ENCODE measurements at regions not wholly inside any gene's neighbourhood (a gene's known extent, or its start where the extent isn't known, plus 50 kb on each side); places are given as distances from the start of the nearest gene placed in this dataset.

GRCh38 chr5:27497491-27497890 is 459.1 kb upstream of the CDH9 start:
- Histone ChIP-seq H3K27me3 (ENCODE audit: insufficient read depth, low read depth) (no peaks in the 10 kb centered on the region), H3K4me2 (no peak overlapping the region), H4K20me1 (ENCODE audit: insufficient read depth) (no peaks in the 10 kb centered on the region), H3K79me2 (ENCODE audit: insufficient read depth, low read depth) (no peaks in the 10 kb centered on the region), H3K9ac (no peak overlapping the region), H3K36me3 (ENCODE audit: insufficient read depth) (no peaks in the 10 kb centered on the region), H3K4me1 (ENCODE audit: low read depth, poor library complexity, severe bottlenecking) (no peaks in the 10 kb centered on the region), H2AFZ (ENCODE audit: low read depth) (no peak overlapping the region), H3K27ac (no peak overlapping the region), H3K4me3 (IDR thresholded peaks at IDR 0.05; ENCODE audit: insufficient read depth, low read depth, low read length) (no peak overlapping the region)
- no peak for TF ChIP-seq CTCF (conservative IDR thresholded peaks at IDR 0.05; ENCODE audit: low read depth, low read length)

DNA sequence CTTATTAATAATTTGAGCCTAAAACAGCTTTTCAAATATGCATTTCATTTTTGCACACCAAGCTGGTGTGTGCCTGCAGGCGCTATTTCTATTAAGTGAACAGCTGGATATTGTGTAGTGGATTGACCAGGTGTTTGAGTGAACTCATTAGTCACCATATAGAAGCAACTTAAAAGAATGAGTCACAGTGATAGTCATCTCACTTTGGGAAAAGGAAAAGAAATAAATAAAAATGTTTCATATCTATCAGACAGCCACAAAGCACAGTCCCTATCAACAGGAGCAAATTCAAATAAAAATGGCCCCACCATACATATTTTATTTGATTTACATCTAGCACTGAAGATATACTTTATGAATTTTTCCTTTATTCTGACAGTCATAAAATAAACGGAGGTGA is 456.5 kb upstream of the CDH9 start:
- H4K20me1 ChIP-seq (ENCODE audit: insufficient read depth): no peaks in the 10 kb centered on the region
- H3K27ac ChIP-seq: no peak overlapping the region
- TF ChIP-seq CTCF (conservative IDR thresholded peaks at IDR 0.05; ENCODE audit: low read depth, low read length): no peak
- H3K9ac ChIP-seq: no peak overlapping the region
- H3K4me1 ChIP-seq (ENCODE audit: low read depth, poor library complexity, severe bottlenecking): no peaks in the 10 kb centered on the region
- no peak overlapping the region for H2AFZ ChIP-seq (ENCODE audit: low read depth)
- no peak overlapping the region for H3K4me2 ChIP-seq
- no peaks in the 10 kb centered on the region for H3K27me3 ChIP-seq (ENCODE audit: insufficient read depth, low read depth)
- H3K4me3 ChIP-seq (IDR thresholded peaks at IDR 0.05; ENCODE audit: insufficient read depth, low read depth, low read length): no peak overlapping the region
- no peaks in the 10 kb centered on the region for H3K36me3 ChIP-seq (ENCODE audit: insufficient read depth)
- H3K79me2 ChIP-seq (ENCODE audit: insufficient read depth, low read depth): no peaks in the 10 kb centered on the region

- H3K4me2 ChIP-seq: no peak overlapping the region
- no peak for TF ChIP-seq CTCF (conservative IDR thresholded peaks at IDR 0.05; ENCODE audit: low read depth, low read length)
Observed at GRCh38 chr5:27491746-27492439, 453.5 kb upstream of the CDH9 start.

DNA sequence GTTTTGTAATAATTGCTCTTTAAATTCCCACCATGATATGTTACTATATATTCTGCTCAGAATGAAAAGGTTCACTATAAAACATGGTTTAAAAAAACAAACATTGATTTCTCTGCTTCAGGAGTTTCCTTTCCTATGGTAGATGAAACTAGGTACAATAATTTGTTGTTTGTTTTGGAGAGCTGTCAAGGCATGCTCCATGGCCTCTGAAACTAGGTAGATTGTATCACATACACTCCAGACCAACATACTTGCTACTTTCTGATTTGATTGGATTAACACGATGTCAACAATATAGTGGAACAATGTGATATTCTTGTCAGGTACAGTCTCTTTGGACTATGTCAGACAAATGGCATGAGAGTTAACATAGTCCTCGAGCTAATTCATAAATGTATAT is 452.7 kb upstream of the CDH9 start:
- Histone ChIP-seq H3K4me3 (IDR thresholded peaks at IDR 0.05; ENCODE audit: insufficient read depth, low read depth, low read length) (no peak overlapping the region), H3K79me2 (ENCODE audit: insufficient read depth, low read depth) (no peaks in the 10 kb centered on the region), H3K4me2 (no peak overlapping the region), H4K20me1 (ENCODE audit: insufficient read depth) (no peaks in the 10 kb centered on the region), H3K27ac (no peak overlapping the region), H3K27me3 (ENCODE audit: insufficient read depth, low read depth) (no peaks in the 10 kb centered on the region), H3K9ac (no peak overlapping the region), H3K36me3 (ENCODE audit: insufficient read depth) (no peaks in the 10 kb centered on the region), H3K4me1 (ENCODE audit: low read depth, poor library complexity, severe bottlenecking) (peaks cover 4% of the 10 kb centered on the region), H2AFZ (ENCODE audit: low read depth) (no peak overlapping the region)
- TF ChIP-seq CTCF (conservative IDR thresholded peaks at IDR 0.05; ENCODE audit: low read depth, low read length): no peak

More at GRCh38 chr5:27491746-27492439, 453.5 kb upstream of the CDH9 start:
- Histone ChIP-seq H3K4me1 (ENCODE audit: low read depth, poor library complexity, severe bottlenecking) (peaks cover 4% of the 10 kb centered on the region), H3K79me2 (ENCODE audit: insufficient read depth, low read depth) (no peaks in the 10 kb centered on the region), H2AFZ (ENCODE audit: low read depth) (no peak overlapping the region), H3K4me3 (IDR thresholded peaks at IDR 0.05; ENCODE audit: insufficient read depth, low read depth, low read length) (no peak overlapping the region), H3K27ac (no peak overlapping the region), H3K27me3 (ENCODE audit: insufficient read depth, low read depth) (no peaks in the 10 kb centered on the region), H4K20me1 (ENCODE audit: insufficient read depth) (no peaks in the 10 kb centered on the region), H3K36me3 (ENCODE audit: insufficient read depth) (no peaks in the 10 kb centered on the region), H3K9ac (no peak overlapping the region)
